Activated T-helper 17 cell treated with anti-CD3 and anti-CD28 coated beads, Interleukin-2, amount 50 U/mL, for 72 hours (primary cell): ENCODE measurements at regions not wholly inside any gene's neighbourhood (a gene's known extent, or its start where the extent isn't known, plus 50 kb on each side); places are given as distances from the start of the nearest gene placed in this dataset.

Source experiments
- ATAC-seq: fragments of 150-1000 bp; cut with Tn5 transposase; replicated peaks from 2 replicates; pipeline ENCODE4 v1.10.0; 2021; ENCODE audit warnings: mild to moderate bottlenecking, moderate library complexity
- H3K27ac Mint-ChIP-seq: one replicate; pipeline ENCODE4 v1.8.0; 2022; ENCODE audit warnings: mixed read lengths
- H3K27me3 Mint-ChIP-seq: one replicate; pipeline ENCODE4 v1.8.0; 2022; ENCODE audit warnings: mixed read lengths
- H3K36me3 Mint-ChIP-seq: one replicate; pipeline ENCODE4 v1.8.0; 2022; ENCODE audit warnings: low read depth, mild to moderate bottlenecking, mixed read lengths
- H3K4me1 Mint-ChIP-seq: one replicate; pipeline ENCODE4 v1.8.0; 2022; ENCODE audit warnings: mixed read lengths
- H3K4me3 Mint-ChIP-seq: one replicate; pipeline ENCODE4 v1.8.0; 2022; ENCODE audit warnings: mild to moderate bottlenecking, mixed read lengths
- H3K9me3 Mint-ChIP-seq: one replicate; pipeline ENCODE4 v1.8.0; 2022; ENCODE audit warnings: mixed read lengths

DNA sequence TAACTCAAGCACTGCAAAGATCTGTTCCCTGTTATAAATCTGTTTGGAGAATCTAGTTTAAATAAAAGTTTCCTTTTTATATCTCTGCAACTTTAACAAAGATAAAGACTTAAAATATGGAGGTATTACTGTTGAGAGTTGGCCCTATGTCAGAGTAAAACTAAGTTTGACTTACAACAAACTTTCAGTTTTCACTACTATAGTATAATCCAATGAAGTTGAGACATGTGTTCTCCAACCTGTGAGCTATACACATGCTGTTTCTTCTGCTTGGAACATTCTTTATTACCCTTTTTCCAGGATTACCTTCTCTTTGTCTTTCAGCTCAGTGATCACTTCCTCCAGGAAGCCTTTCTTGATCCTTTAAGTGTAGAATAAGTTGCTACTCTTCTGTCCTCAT lies 1109.3 kb downstream of the MAT2B start:
- Mint-ChIP-seq H3K4me3 (no peak overlapping the region), H3K27ac (no peak overlapping the region), H3K4me1 (no peaks in the 10 kb centered on the region), H3K36me3 (no peaks in the 10 kb centered on the region), H3K27me3 (no peaks in the 10 kb centered on the region), H3K9me3 (peaks cover 3% of the 10 kb centered on the region)
- no peak for ATAC-seq

DNA sequence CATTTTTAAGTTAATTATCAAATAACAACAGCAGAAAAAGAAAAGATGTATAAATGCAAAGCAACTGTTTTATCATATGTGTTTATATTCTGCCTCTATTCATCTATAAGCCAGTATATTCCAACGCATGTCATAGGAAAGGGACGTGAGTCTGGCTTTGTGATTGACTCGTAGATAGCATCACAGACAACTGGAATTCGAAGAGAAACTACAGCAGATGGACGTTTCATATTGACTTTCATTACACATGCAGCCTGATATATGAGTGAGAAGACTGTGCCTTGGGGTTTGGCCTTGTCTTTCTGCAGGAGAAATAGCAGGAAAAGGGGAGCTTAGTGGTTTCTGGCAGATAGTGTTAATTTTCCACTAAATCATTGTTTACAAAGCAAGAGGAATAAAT lies 1111.9 kb downstream of the MAT2B start:
- no peak overlapping the region for H3K4me3 Mint-ChIP-seq
- no peaks in the 10 kb centered on the region for H3K27me3 Mint-ChIP-seq
- H3K36me3 Mint-ChIP-seq: no peaks in the 10 kb centered on the region
- ATAC-seq: no peak
- no peaks in the 10 kb centered on the region for H3K4me1 Mint-ChIP-seq
- peaks cover 8% of the 10 kb centered on the region for H3K9me3 Mint-ChIP-seq
- H3K27ac Mint-ChIP-seq: no peak overlapping the region

DNA sequence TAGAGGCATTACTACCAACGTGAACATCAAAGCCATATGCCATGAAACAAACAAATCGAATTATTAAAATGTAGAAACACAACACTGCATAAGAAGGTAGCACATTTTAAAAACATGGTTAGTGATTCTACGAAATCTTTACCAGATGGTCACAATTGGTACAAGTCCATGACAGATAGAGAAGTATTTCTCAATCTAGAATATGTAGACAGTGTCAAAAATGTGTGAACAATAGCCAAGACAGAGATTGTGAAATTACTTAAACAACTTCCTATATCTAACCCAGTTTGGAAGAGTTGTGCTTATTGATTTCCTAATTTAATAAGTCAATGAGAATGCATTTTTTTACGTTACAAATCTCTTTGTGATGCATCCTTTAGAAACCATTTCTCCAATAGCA lies 1121.6 kb downstream of the MAT2B start:
- Mint-ChIP-seq H3K27ac (no peak overlapping the region), H3K9me3 (peaks cover 9% of the 10 kb centered on the region), H3K36me3 (no peaks in the 10 kb centered on the region), H3K27me3 (no peaks in the 10 kb centered on the region), H3K4me3 (no peak overlapping the region), H3K4me1 (no peaks in the 10 kb centered on the region)
- ATAC-seq: no peak

DNA sequence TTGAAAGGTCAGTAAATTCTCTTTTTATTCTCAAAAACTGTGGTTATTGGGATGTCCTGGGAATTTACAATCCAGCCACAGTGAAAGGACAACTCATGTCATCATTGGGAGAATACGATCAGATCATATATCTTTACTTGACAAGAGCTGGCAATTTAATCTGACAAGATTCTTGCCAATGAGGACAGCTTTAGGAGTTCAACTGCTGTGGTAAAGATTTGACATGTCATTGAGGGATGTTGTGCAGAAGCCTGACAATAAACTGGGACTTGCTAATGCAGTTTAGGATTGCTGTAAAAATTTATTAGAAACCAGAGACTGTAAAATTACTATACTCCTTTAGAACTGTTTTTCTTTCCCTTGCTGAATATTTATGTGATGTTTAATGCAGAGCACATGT lies 1131.0 kb downstream of the MAT2B start:
- Mint-ChIP-seq H3K27ac (no peak overlapping the region), H3K4me1 (no peaks in the 10 kb centered on the region), H3K9me3 (peaks cover 5% of the 10 kb centered on the region), H3K27me3 (no peaks in the 10 kb centered on the region), H3K4me3 (no peak overlapping the region), H3K36me3 (no peaks in the 10 kb centered on the region)
- ATAC-seq: no peak

- H3K4me1 Mint-ChIP-seq: no peaks in the 10 kb centered on the region
- no peaks in the 10 kb centered on the region for H3K36me3 Mint-ChIP-seq
- H3K9me3 Mint-ChIP-seq: peaks cover 5% of the 10 kb centered on the region
- no peak for ATAC-seq
- H3K27ac Mint-ChIP-seq: no peak overlapping the region
- no peak overlapping the region for H3K4me3 Mint-ChIP-seq
- H3K27me3 Mint-ChIP-seq: no peaks in the 10 kb centered on the region
These were observed 1132.6 kb downstream of the MAT2B start for GRCh38 chr5:164637931-164638521.

- H3K36me3 Mint-ChIP-seq: no peaks in the 10 kb centered on the region
- no peaks in the 10 kb centered on the region for H3K4me1 Mint-ChIP-seq
- ATAC-seq: no peak
- no peaks in the 10 kb centered on the region for H3K27me3 Mint-ChIP-seq
- no peak overlapping the region for H3K27ac Mint-ChIP-seq
- H3K4me3 Mint-ChIP-seq: no peak overlapping the region
- peaks cover 3% of the 10 kb centered on the region for H3K9me3 Mint-ChIP-seq
These were observed 1143.8 kb downstream of the MAT2B start for GRCh38 chr5:164649266-164649665.

DNA sequence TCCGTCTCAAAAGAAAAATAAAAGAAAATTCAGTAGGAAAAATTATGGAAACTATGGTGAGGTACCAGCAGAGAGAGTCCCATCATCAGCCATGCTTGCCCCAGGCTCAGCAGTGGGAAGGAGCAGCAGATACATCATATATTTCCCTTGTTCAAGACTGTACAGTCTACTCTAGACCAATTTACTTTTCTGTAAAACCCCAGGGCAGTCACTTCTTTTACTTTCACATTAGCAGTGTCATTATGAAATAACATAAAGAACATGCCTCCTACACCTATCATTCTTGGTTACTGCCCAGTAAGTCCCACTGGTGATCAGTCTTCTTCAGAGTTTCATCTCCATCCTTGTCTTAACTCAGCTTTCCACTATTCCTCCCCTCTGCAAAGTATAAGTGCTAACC lies 1145.0 kb downstream of the MAT2B start:
- no peaks in the 10 kb centered on the region for H3K4me1 Mint-ChIP-seq
- H3K9me3 Mint-ChIP-seq: peaks cover 8% of the 10 kb centered on the region
- H3K36me3 Mint-ChIP-seq: no peaks in the 10 kb centered on the region
- no peak overlapping the region for H3K4me3 Mint-ChIP-seq
- no peaks in the 10 kb centered on the region for H3K27me3 Mint-ChIP-seq
- no peak for ATAC-seq
- H3K27ac Mint-ChIP-seq: no peak overlapping the region

- H3K9me3 Mint-ChIP-seq: peaks cover 8% of the 10 kb centered on the region
- H3K4me1 Mint-ChIP-seq: no peaks in the 10 kb centered on the region
- no peak for ATAC-seq
- no peaks in the 10 kb centered on the region for H3K27me3 Mint-ChIP-seq
- no peak overlapping the region for H3K27ac Mint-ChIP-seq
- H3K4me3 Mint-ChIP-seq: no peak overlapping the region
- no peaks in the 10 kb centered on the region for H3K36me3 Mint-ChIP-seq
These were observed 1146.3 kb downstream of the MAT2B start for GRCh38 chr5:164651546-164652275.

- H3K4me3 Mint-ChIP-seq: no peak overlapping the region
- ATAC-seq: no peak
- H3K9me3 Mint-ChIP-seq: peaks cover 8% of the 10 kb centered on the region
- H3K27me3 Mint-ChIP-seq: no peaks in the 10 kb centered on the region
- no peak overlapping the region for H3K27ac Mint-ChIP-seq
- H3K36me3 Mint-ChIP-seq: no peaks in the 10 kb centered on the region
- H3K4me1 Mint-ChIP-seq: no peaks in the 10 kb centered on the region
These were observed 1146.8 kb downstream of the MAT2B start for GRCh38 chr5:164652276-164652660.

DNA sequence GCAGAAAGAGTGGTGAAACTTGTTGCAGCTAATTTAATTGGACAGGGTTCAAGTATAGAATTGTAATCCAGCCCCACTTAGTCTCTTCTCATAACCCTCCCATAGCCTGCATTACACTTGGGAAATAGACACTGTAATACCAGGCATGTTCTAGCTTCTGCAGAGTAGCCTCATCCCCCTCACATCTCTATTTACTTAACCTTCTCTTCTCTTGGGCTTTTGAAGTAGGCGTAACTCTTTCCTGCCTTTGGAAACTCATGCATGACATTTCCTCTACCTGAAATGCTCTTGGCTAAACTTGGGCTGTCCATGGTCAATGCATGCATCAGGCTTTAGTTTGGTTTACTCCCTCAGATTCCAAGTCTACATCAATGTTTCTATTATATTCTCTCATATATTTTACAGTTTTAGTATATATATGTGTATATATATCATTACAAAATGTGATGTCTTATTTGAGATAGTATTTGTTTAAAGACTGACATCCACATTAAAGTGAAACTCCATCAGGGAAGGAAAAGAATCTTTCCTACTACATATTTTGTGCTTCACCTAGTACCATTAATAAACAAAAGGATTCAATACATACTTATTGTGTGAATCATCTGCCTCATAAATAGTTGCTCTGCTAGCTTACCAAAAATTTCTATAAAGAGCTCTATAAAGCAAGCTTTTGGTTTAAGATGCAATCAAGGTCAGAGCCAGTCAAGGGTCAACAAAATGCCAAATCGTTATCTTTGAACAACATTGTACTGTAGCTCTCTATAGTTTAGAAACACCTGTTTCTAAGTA lies 1158.0 kb downstream of the MAT2B start:
- no peaks in the 10 kb centered on the region for H3K36me3 Mint-ChIP-seq
- H3K9me3 Mint-ChIP-seq: peaks cover 6% of the 10 kb centered on the region
- no peaks in the 10 kb centered on the region for H3K4me1 Mint-ChIP-seq
- no peaks in the 10 kb centered on the region for H3K27me3 Mint-ChIP-seq
- H3K4me3 Mint-ChIP-seq: no peak overlapping the region
- no peak for ATAC-seq
- no peak overlapping the region for H3K27ac Mint-ChIP-seq

DNA sequence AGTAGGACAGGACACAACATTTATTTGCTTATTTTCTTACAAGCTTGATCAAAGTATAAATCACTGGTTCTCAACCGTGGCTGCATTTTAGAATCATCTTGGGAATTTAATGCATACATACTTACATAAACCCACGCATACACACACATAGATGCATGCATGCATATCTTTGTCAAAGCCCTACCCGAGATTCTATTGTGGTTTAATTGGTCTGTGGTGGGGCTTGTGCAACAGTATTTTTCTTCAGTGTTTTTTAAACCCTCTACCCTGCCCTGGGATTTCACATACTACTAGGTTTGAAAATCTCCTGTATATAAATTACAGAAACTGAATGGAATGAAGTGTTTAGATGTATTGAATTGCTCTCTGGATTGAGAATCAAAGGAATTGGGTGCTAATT lies 1166.2 kb downstream of the MAT2B start:
- no peak for ATAC-seq
- H3K4me1 Mint-ChIP-seq: no peaks in the 10 kb centered on the region
- no peak overlapping the region for H3K27ac Mint-ChIP-seq
- H3K9me3 Mint-ChIP-seq: no peaks in the 10 kb centered on the region
- no peaks in the 10 kb centered on the region for H3K27me3 Mint-ChIP-seq
- H3K4me3 Mint-ChIP-seq: no peak overlapping the region
- no peaks in the 10 kb centered on the region for H3K36me3 Mint-ChIP-seq

DNA sequence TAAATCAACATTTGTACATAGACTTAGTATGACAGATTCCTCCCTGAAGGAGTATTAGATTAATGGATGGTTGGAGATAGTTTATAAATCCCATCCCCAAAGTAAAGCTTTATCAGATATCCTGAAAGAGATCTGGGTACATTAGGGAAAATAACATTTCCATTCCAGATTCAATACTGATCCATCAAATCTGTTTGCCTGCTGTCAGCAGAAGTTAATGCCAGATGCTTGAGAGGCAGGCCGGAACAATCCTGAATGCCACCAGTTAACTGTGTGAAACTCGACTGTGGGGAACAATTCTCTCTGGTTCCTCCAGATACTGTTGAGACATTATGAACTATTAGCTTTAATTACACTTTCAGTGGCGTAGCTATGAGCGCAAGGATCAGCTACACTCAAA lies 1166.8 kb downstream of the MAT2B start:
- no peaks in the 10 kb centered on the region for H3K9me3 Mint-ChIP-seq
- no peaks in the 10 kb centered on the region for H3K36me3 Mint-ChIP-seq
- no peaks in the 10 kb centered on the region for H3K4me1 Mint-ChIP-seq
- ATAC-seq: no peak
- no peak overlapping the region for H3K27ac Mint-ChIP-seq
- no peak overlapping the region for H3K4me3 Mint-ChIP-seq
- no peaks in the 10 kb centered on the region for H3K27me3 Mint-ChIP-seq

GRCh38 chr5:164672931-164673694 lies 1167.7 kb downstream of the MAT2B start:
- Mint-ChIP-seq H3K27me3 (no peaks in the 10 kb centered on the region), H3K36me3 (no peaks in the 10 kb centered on the region), H3K27ac (no peak overlapping the region), H3K9me3 (no peaks in the 10 kb centered on the region), H3K4me3 (no peak overlapping the region), H3K4me1 (no peaks in the 10 kb centered on the region)
- no peak for ATAC-seq

GRCh38 chr5:164679461-164679860 lies 1174.0 kb downstream of the MAT2B start:
- no peaks in the 10 kb centered on the region for H3K27me3 Mint-ChIP-seq
- H3K27ac Mint-ChIP-seq: no peak overlapping the region
- no peaks in the 10 kb centered on the region for H3K4me1 Mint-ChIP-seq
- H3K36me3 Mint-ChIP-seq: no peaks in the 10 kb centered on the region
- H3K9me3 Mint-ChIP-seq: peaks cover 6% of the 10 kb centered on the region
- ATAC-seq: no peak
- H3K4me3 Mint-ChIP-seq: no peak overlapping the region
